ENCODE measurements at regions not wholly inside any gene's neighbourhood (a gene's known extent, or its start where the extent isn't known, plus 50 kb on each side); places are given as distances from the start of the nearest gene placed in this dataset.

GRCh38 chr3:81439108-81439507 is 322.3 kb downstream of the GBE1 start:
- FAIRE-seq = no peak
- no peak for DNase-seq (ENCODE audit: low spot score)

- no peak for DNase-seq (ENCODE audit: low spot score)
- FAIRE-seq = no peak
These were observed 323.8 kb downstream of the GBE1 start for GRCh38 chr3:81437683-81438082.

DNA sequence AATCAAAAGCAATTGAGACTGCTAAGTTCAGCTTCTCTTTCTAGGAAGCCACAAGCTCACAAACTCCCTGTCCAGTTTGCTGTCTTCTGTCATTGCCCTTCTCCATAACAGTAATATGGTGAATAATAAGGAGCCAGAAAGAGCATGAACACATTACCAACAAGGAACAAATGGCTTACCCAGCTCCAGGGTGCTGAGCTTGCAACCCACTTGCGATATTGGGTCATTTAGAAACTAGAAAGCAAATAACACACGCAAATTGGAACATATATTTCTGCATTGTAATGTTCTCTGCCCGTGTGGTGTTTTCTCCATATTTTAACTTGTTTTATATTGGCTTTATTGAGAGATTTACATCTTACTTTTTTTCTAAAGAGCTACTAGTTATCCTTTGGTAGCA is 325.3 kb downstream of the GBE1 start:
- FAIRE-seq (no peak), DNase-seq (ENCODE audit: low spot score) (no peak)

DNA sequence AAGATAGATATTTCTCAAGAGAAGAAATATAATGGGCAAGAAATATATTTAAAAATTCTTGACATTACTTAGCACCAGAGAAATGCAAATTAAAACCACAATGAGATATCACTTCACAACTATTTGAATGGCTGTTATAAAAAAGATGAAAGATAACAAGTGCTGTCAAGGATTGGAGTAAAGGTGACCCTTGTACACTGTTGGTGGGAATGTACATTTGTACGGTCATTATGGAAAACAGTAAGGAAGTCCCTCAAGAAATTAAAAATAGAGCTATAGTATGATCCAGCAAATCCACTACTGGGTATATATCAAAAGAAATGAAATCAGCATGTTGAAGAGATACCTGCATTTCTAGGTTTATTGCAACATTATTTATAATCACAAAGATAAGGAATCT is 326.4 kb downstream of the GBE1 start:
- FAIRE-seq = no peak

GRCh38 chr3:81434161-81434560 is 327.3 kb downstream of the GBE1 start:
- FAIRE-seq = no peak
- no peak for DNase-seq (ENCODE audit: low spot score)

More for the DNA sequence above, 326.4 kb downstream of the GBE1 start:
- no peak for DNase-seq (ENCODE audit: low spot score)

DNA sequence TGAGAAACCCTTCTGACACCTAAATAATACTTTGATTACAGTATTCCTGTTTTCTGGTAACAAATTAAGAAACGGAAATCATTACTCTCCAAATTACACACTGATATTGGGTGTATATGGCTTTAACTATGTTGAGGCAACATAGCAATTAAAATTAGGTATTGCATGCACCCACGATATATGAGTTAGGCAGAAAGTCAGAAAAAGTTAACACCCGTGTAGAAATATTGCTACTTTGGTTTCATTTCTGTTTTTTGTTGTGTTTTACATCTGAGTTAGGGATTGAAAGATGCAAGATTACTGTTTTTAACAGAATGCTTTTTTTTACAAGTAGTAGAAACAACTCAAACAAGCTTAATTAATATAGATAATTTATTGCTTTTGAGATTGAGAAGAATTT is 327.8 kb downstream of the GBE1 start:
- DNase-seq (ENCODE audit: low spot score) = no peak
- FAIRE-seq = no peak

DNA sequence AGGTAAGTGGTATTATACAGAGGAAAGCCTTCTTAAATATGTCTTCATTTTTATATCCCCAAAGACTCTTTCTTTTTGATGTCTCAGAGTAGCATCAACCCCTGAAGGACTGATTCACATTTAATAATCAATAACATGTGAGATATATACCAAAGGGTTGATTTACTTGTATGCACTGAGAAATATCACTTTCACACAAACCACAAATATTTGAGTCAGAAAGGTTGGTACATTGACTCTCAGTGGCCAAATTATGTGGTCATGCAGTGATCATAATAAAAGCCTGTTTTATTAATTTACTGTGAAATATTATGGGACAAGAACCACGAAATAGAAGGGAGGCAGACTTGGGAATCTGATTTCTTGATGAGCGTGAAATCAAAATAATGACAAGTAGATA is 329.0 kb downstream of the GBE1 start:
- FAIRE-seq (no peak), DNase-seq (ENCODE audit: low spot score) (no peak)

DNA sequence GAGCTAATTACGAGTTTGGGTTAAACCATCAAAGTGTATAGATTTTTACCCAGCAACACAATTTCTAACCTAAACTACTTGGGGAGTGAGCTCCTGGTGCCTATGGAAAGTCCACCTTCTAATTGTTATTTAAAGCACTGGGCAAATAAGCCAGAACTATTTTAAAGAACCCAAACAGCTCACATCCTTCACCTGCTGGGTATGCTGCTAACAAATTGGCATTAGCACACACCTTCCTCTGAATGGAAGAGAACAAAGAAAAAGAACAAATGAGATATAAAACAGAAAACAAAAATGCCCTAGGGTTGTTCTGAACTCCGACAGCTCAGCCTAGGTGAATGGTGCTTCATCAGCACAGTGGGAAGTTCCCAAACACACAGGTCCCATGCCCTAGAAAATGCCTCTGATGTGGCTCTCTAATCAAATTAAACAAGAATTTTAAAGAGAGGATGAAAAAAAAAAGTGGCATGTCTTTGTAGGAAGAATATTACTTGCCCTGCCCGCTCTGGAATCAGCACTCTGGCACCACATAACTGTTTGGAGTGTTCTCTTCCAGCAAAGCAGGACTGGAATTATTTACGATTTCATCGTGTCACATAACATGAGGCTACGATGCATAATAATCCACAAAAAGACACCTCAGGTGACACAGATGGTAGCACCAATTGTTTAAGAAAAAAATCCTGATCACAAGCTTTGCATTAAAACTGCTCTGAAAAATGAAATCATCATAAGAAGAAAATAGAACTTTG is 334.4 kb downstream of the GBE1 start:
- DNase-seq (ENCODE audit: low spot score) (no peak), FAIRE-seq (no peak)

- DNase-seq (ENCODE audit: low spot score) (no peak), FAIRE-seq (no peak)
These were observed 336.1 kb downstream of the GBE1 start for GRCh38 chr3:81425198-81425868.

- FAIRE-seq (no peak), DNase-seq (ENCODE audit: low spot score) (no peak)
These were observed 342.2 kb downstream of the GBE1 start for GRCh38 chr3:81419228-81419627.

GRCh38 chr3:81416812-81417211 is 344.6 kb downstream of the GBE1 start:
- FAIRE-seq = no peak

GRCh38 chr3:81406318-81406717 is 355.1 kb downstream of the GBE1 start:
- DNase-seq (ENCODE audit: low spot score) (no peak), FAIRE-seq (no peak)

More at GRCh38 chr3:81416812-81417211, 344.6 kb downstream of the GBE1 start:
- no peak for DNase-seq (ENCODE audit: low spot score)

GRCh38 chr3:81395739-81396513 is 365.5 kb downstream of the GBE1 start:
- DNase-seq (ENCODE audit: low spot score) = no peak

GRCh38 chr3:81394651-81395524 is 366.6 kb downstream of the GBE1 start:
- no peak for DNase-seq (ENCODE audit: low spot score)
- no peak for FAIRE-seq

More at GRCh38 chr3:81395739-81396513, 365.5 kb downstream of the GBE1 start:
- no peak for FAIRE-seq

DNA sequence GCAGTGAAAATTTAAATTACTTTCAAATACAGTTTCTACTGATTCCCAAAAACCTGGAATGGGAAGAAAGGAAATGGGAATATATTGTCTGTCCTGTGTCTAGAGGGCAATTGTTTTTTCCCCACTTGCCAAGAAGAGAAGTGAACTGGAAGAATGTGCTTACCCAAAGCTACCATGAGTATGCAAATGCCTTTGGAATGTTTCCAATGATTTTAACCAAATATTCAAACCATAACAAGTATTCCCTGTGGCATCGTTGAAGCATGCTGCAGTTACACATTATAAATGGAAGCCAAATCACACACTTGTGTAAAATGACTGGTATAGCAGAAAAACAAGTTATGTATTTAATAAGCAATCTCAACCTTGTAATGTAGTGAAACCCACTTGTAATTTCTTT is 368.2 kb downstream of the GBE1 start:
- DNase-seq (ENCODE audit: low spot score) = no peak
- FAIRE-seq = no peak

DNA sequence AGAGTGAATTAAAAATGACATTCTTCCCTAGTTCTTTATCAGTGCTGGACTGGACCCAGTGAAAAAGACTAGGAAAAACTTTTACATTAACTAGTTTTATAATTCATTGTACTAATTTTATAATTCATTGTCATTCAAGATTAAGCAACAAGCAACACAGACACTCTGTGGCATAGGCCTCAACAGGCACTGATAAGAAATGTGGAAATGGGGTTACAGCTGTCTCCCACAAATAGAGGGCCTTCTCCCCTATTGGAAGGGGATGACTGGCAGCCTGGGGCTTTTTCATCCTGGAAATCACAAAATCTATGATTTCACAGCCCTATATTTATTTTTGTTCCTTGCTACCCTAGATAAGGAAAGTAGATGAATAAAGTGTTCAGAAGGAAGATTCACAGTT is 370.6 kb downstream of the GBE1 start:
- DNase-seq (ENCODE audit: low spot score) = no peak
- no peak for FAIRE-seq

- DNase-seq (ENCODE audit: low spot score) (no peak), FAIRE-seq (no peak)
These were observed 373.3 kb downstream of the GBE1 start for GRCh38 chr3:81388191-81388590.

GRCh38 chr3:81382470-81382869 is 379.0 kb downstream of the GBE1 start:
- DNase-seq (ENCODE audit: low spot score) = no peak
- no peak for FAIRE-seq

DNA sequence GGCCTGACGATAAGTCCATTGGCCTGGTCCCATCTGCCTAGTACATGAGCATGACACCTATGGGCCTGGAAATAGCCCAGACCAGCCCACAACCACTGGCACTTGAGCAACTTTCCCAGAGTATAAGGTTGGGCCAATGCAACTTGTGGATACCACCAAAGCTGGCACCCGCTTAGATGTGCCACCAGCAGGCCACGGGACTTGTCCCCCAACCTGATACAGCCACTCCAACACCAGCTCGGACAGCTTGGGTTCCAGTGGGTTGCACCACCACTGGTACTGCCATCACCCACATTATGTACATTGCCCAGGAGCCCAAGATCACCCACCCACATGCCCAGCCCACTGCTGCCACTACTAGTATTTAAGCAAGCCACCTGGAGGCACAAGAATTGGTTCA is 381.2 kb downstream of the GBE1 start:
- FAIRE-seq (no peak), DNase-seq (ENCODE audit: low spot score) (no peak)

DNA sequence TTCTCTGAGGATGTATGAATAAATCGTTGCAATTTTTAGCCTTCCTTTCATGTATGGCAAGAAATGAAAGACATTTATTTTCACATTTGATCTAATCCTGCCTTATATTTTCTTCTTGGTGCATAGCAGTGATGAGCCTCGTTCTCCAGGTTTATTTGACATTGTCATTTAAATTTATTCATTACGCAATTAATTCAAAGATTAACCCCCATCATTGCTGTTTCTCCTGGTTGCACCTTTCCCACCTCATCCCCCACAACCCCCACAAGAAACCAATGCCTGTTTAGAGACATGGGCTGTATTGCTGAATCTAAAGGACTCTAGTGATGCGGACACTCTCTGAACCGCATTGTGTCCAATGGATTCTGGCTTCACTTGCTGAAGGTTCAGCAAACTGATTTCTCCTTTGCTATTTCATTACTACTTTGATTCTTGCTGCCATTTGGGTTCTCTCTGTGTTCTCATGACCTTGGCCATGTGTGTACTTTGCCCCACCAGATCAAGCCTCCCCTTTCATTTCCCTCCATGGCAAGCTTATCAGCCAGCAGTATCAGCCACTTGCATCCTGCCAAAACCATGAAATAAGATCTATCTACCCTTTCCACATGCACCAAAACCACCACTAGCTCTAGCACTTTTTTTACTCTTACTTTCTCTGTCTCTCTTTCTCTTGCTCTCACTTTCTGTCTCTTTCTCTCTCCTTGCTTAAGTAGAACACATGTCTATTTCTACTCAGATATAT is 382.7 kb downstream of the GBE1 start:
- no peak for FAIRE-seq
- DNase-seq (ENCODE audit: low spot score) = no peak

DNA sequence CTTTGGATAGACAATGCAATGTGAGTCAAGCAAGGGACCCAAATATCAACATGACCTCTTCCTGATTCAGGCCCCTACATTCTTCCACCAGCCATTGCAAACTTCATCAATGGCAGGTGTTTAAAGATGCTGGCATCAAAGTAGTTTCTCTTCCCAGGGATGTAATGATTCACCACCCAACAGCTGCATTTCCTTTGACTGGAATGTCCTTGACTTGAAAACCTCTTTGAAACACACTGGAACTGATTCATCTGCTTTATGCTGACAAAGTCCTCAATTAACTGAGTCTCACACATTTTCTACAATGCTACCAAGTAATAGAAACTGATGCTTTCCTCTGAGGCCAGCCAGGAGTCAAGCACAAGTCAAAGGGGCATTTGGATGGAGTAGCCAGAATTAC is 385.5 kb downstream of the GBE1 start:
- no peak for FAIRE-seq
- DNase-seq (ENCODE audit: low spot score) = no peak

Measured in urothelium cell line (cell line).